IMR-90 (cell line): ENCODE measurements at regions not wholly inside any gene's neighbourhood (a gene's known extent, or its start where the extent isn't known, plus 50 kb on each side); places are given as distances from the start of the nearest gene placed in this dataset.

ENCODE experiments used
- ATAC-seq: fragments of 200-7000 bp; cut with Tn5 transposase; 2 replicates; pipeline ENCODE4 v1.9.1; 2020; ENCODE audit warnings: low read depth, mild to moderate bottlenecking, moderate library complexity
- BruUV-seq: library from RNA; stranded (reverse); fragments of 400-500 nt; replicated peaks from 2 replicates; lab custom pipeline; 2021; lab: Mats Ljungman, UMichigan
- CTCF ChIA-PET: fragments of 300-600 bp; formaldehyde crosslinking; extraction: SDS; loops from one replicate; lab custom pipeline; 2021; ENCODE audit warnings: antibody characterized with exemption; lab: Yijun Ruan, JAX
- POLR2A ChIA-PET: fragments of 300-600 bp; sonication (Branson Sonifier 250); formaldehyde crosslinking; loops from one replicate; lab custom pipeline; 2022; ENCODE audit warnings: antibody characterized with exemption; ENCODE audit not compliant: unreplicated experiment; lab: Charles Lee
- DNase-seq: peaks from one replicate; pipeline ENCODE4 v3.0.0; 2013
- H2AFZ ChIP-seq: replicated peaks from 2 replicates; pipeline ENCODE3; 2013; ENCODE audit warnings: low read length, mild to moderate bottlenecking; ENCODE audit not compliant: poor library complexity
- H2AK5ac ChIP-seq: 2 replicates; pipeline ENCODE4 v1.6.1; 2013; ENCODE audit warnings: low read depth, low read length, inconsistent platforms
- H2AK9ac ChIP-seq: replicated peaks from 2 replicates; pipeline ENCODE3; 2013; ENCODE audit warnings: mild to moderate bottlenecking, low read depth, low read length, moderate library complexity; ENCODE audit not compliant: poor library complexity
- H2BK120ac ChIP-seq: 2 replicates; pipeline ENCODE4 v1.6.1; 2013; ENCODE audit warnings: low read depth, low read length, inconsistent platforms
- H2BK15ac ChIP-seq: 3 replicates; pipeline ENCODE4 v1.6.1; 2013; ENCODE audit warnings: low read depth, low read length, inconsistent platforms
- H2BK20ac ChIP-seq: 2 replicates; pipeline ENCODE4 v1.6.1; 2013; ENCODE audit warnings: low read depth, mild to moderate bottlenecking, inconsistent platforms, low read length, moderate library complexity
- H2BK5ac ChIP-seq: 2 replicates; pipeline ENCODE4 v1.6.1; 2013; ENCODE audit warnings: mild to moderate bottlenecking, low read depth, low read length, inconsistent platforms; ENCODE audit not compliant: poor library complexity, severe bottlenecking
- H3K14ac ChIP-seq: replicated peaks from 2 replicates; pipeline ENCODE4 v1.6.1; 2013; ENCODE audit warnings: low read depth, low read length, inconsistent platforms
- H3K18ac ChIP-seq: 2 replicates; pipeline ENCODE4 v1.6.1; 2013; ENCODE audit warnings: low read depth, low read length, control low read depth
- H3K23ac ChIP-seq: 2 replicates; pipeline ENCODE4 v1.6.1; 2013; ENCODE audit warnings: low read depth, low read length, inconsistent platforms
- H3K27ac ChIP-seq: 2 replicates; pipeline ENCODE4 v1.5.1; 2013; ENCODE audit warnings: mild to moderate bottlenecking, control low read depth, low read length; ENCODE audit not compliant: insufficient read depth
- H3K27me3 ChIP-seq: 2 replicates; pipeline ENCODE4 v1.6.1; 2013; ENCODE audit warnings: low read length; ENCODE audit not compliant: control insufficient read depth, insufficient read depth
- H3K36me3 ChIP-seq: 2 replicates; pipeline ENCODE4 v1.6.1; 2013; ENCODE audit warnings: low read length, mixed read lengths; ENCODE audit not compliant: control insufficient read depth, insufficient read depth
- H3K4ac ChIP-seq: 2 replicates; pipeline ENCODE4 v1.6.1; 2013; ENCODE audit warnings: low read depth, low read length, inconsistent platforms
- H3K4me1 ChIP-seq: 2 replicates; pipeline ENCODE4 v1.6.1; 2013; ENCODE audit warnings: low read length, mixed read lengths; ENCODE audit not compliant: control insufficient read depth, insufficient read depth
- H3K4me2 ChIP-seq: 2 replicates; pipeline ENCODE4 v1.6.1; 2013; ENCODE audit warnings: low read depth, mild to moderate bottlenecking, control low read depth, low read length, moderate library complexity
- H3K4me3 ChIP-seq: 2 replicates; pipeline ENCODE4 v1.5.1; 2013; ENCODE audit warnings: low read depth, mild to moderate bottlenecking, control low read depth, low read length, moderate library complexity; ENCODE audit not compliant: insufficient read depth
- H3K56ac ChIP-seq: 2 replicates; pipeline ENCODE4 v1.6.1; 2013; ENCODE audit warnings: low read length, inconsistent platforms; ENCODE audit not compliant: insufficient read depth; ENCODE audit errors: extremely low read depth
- H3K79me1 ChIP-seq, 2 experiments: 2 replicates each; pipeline ENCODE4 v1.6.1; 2013; ENCODE audit warnings: low read length in 2 of 2, inconsistent platforms in 1 of 2, low read depth in 1 of 2
- H3K9ac ChIP-seq: 2 replicates; pipeline ENCODE4 v1.6.1; 2013; ENCODE audit warnings: low read depth, low read length, control low read depth
- H3K9me1 ChIP-seq: 2 replicates; pipeline ENCODE4 v1.6.1; 2013; ENCODE audit warnings: low read length, inconsistent platforms; ENCODE audit not compliant: insufficient read depth
- H3K9me3 ChIP-seq: 2 replicates; pipeline ENCODE4 v1.6.1; 2013; ENCODE audit warnings: low read length; ENCODE audit not compliant: control insufficient read depth, insufficient read depth
- H4K20me1 ChIP-seq: 2 replicates; pipeline ENCODE4 v1.6.1; 2013; ENCODE audit warnings: low read length, inconsistent platforms; ENCODE audit not compliant: insufficient read depth
- H4K5ac ChIP-seq: 2 replicates; pipeline ENCODE4 v1.6.1; 2013; ENCODE audit warnings: mild to moderate bottlenecking, low read depth, low read length, control low read depth
- H4K8ac ChIP-seq, 2 experiments: 2 replicates each; pipeline ENCODE4 v1.6.1; 2013; ENCODE audit warnings: low read depth in 2 of 2, low read length in 2 of 2, control low read depth in 1 of 2, inconsistent platforms in 1 of 2
- H4K91ac ChIP-seq: 2 replicates; pipeline ENCODE4 v1.6.1; 2013; ENCODE audit warnings: low read depth, low read length, inconsistent platforms; ENCODE audit not compliant: insufficient read depth
- BHLHE40 ChIP-seq: fragments of 150-350 bp; IDR thresholded peaks from 2 replicates; pipeline ENCODE4 v1.6.1; 2016; ENCODE audit warnings: mild to moderate bottlenecking, low read depth, low read length
- CEBPB ChIP-seq: IDR thresholded peaks from 2 replicates; pipeline ENCODE4 v1.6.1; 2012; ENCODE audit warnings: low read depth, low read length, improper control_type of control experiment
- CHD1 ChIP-seq: IDR thresholded peaks from 2 replicates; pipeline ENCODE4 v1.6.1; 2012; ENCODE audit warnings: low read depth, low read length, improper control_type of control experiment
- CTCF ChIP-seq: conservative IDR thresholded peaks from 2 replicates; pipeline ENCODE4 v1.5.1; 2012; ENCODE audit warnings: mild to moderate bottlenecking, low read depth, low read length, improper control_type of control experiment
- ELK1 ChIP-seq: fragments of 150-350 bp; IDR thresholded peaks from 2 replicates; pipeline ENCODE4 v1.6.1; 2016; ENCODE audit warnings: low read depth, mild to moderate bottlenecking, low read length, moderate library complexity, borderline replicate concordance
- FOS ChIP-seq: fragments of 150-350 bp; IDR thresholded peaks from 2 replicates; pipeline ENCODE4 v1.6.1; 2016; ENCODE audit warnings: low read depth, low read length
- MAFK ChIP-seq: IDR thresholded peaks from 2 replicates; pipeline ENCODE4 v1.6.1; 2012; ENCODE audit warnings: low read depth, low read length, improper control_type of control experiment
- MAZ ChIP-seq: IDR thresholded peaks from 2 replicates; pipeline ENCODE4 v1.6.1; 2012; ENCODE audit warnings: low read depth, mild to moderate bottlenecking, low read length, improper control_type of control experiment, moderate library complexity, borderline replicate concordance
- MXI1 ChIP-seq: IDR thresholded peaks from 2 replicates; pipeline ENCODE4 v1.6.1; 2012; ENCODE audit warnings: low read depth, mild to moderate bottlenecking, low read length, moderate library complexity, borderline replicate concordance
- NFE2L2 ChIP-seq: fragments of 150-350 bp; IDR thresholded peaks from 2 replicates; pipeline ENCODE4 v1.6.1; 2016; ENCODE audit warnings: low read depth, mild to moderate bottlenecking, low read length
- POLR2A ChIP-seq: IDR thresholded peaks from 2 replicates; pipeline ENCODE4 v1.6.1; 2012; ENCODE audit warnings: mild to moderate bottlenecking, low read depth, low read length
- RAD21 ChIP-seq: IDR thresholded peaks from 2 replicates; pipeline ENCODE4 v1.6.1; 2012; ENCODE audit warnings: low read length, improper control_type of control experiment
- RCOR1 ChIP-seq: IDR thresholded peaks from 2 replicates; pipeline ENCODE4 v1.6.1; 2012; ENCODE audit warnings: mild to moderate bottlenecking, low read length, improper control_type of control experiment; ENCODE audit not compliant: insufficient replicate concordance
- RFX5 ChIP-seq: IDR thresholded peaks from 2 replicates; pipeline ENCODE4 v1.8.0; 2012; ENCODE audit warnings: low read depth, mild to moderate bottlenecking, low read length, moderate library complexity
- SMC3 ChIP-seq: fragments of 150-350 bp; IDR thresholded peaks from 2 replicates; pipeline ENCODE4 v1.6.1; 2016; ENCODE audit warnings: low read depth, mild to moderate bottlenecking, antibody characterized with exemption, low read length, moderate library complexity
- USF2 ChIP-seq: fragments of 150-350 bp; IDR thresholded peaks from 2 replicates; pipeline ENCODE4 v1.6.1; 2017; ENCODE audit warnings: mild to moderate bottlenecking, antibody characterized with exemption, low read length, low read depth
- WGBS, 2 experiments: methylation state at CpG; one replicate each; pipeline versions ENCODE4 v1.1.5 to v1.1.7; 2013; ENCODE audit warnings: missing lambda C conversion rate in 2 of 2; ENCODE audit not compliant: insufficient read length in 1 of 2; ENCODE audit errors: extremely low coverage in 2 of 2; 5-methylcytosine and 5-hydroxymethylcytosine counted together
- dilution Hi-C: fragments of 300-500 bp; cut with HindIII; formaldehyde crosslinking; loops from one replicate; pipeline ENCODE4 v1.14.3; 2018; ENCODE audit warnings: low sequenced_read_pairs; ENCODE audit not compliant: unreplicated experiment
- in situ Hi-C: fragments of 300-500 bp; cut with MboI; formaldehyde crosslinking; loops from 3 replicates; pipeline ENCODE4 v1.14.3; 2019; ENCODE audit warnings: low sequenced_read_pairs, inconsistent platforms, mixed read lengths
- intact Hi-C: fragments of 100-400 bp; cut with micrococcal nuclease; formaldehyde crosslinking; loops from 2 replicates; pipeline ENCODE4 v1.10.0; 2022

GRCh38 chr4:100244347-100244746, 54.1 kb upstream of the DDIT4L start:
- no peak overlapping the region for H3K23ac ChIP-seq
- no peaks in the 10 kb centered on the region for H3K4me1 ChIP-seq
- no peak overlapping the region for H3K18ac ChIP-seq
- no peak overlapping the region for H2BK120ac ChIP-seq
- no peak overlapping the region for H2BK15ac ChIP-seq
- H3K56ac ChIP-seq = no peak overlapping the region
- no TSS peak for BruUV-seq
- H3K79me1 ChIP-seq = no peaks in the 10 kb centered on the region
- no peaks in the 10 kb centered on the region for H3K27me3 ChIP-seq
- H3K4me3 ChIP-seq = no peak overlapping the region
- no peak overlapping the region for H3K9ac ChIP-seq
- H3K4me2 ChIP-seq = no peak overlapping the region
- H3K9me1 ChIP-seq = no peaks in the 10 kb centered on the region
- ATAC-seq = no peak
- H2BK20ac ChIP-seq = no peak overlapping the region
- no peaks in the 10 kb centered on the region for H3K36me3 ChIP-seq
- H3K14ac ChIP-seq = no peak overlapping the region
- H4K91ac ChIP-seq = no peak overlapping the region
- no CpG with 5 or more reads among the region's 3 CpGs for WGBS, 2 experiments
- no peak overlapping the region for H2AK5ac ChIP-seq
- H4K20me1 ChIP-seq = no peaks in the 10 kb centered on the region
- intact Hi-C loops = no loop called here
- ChIA-PET POLR2A (no interaction called here), CTCF (interaction anchor here (0.6 kb wide), 1 partner anchor 12 kb away, joined by 4 read pairs; no protein-coding TSS in a partner anchor)
- DNase-seq = no peak
- H2AFZ ChIP-seq = no peak overlapping the region
- no peak overlapping the region for H4K5ac ChIP-seq
- in situ Hi-C loops = loop anchor here (25.0 kb wide), 1 partner anchor 107 kb away; no protein-coding TSS in a partner anchor
- H3K9me3 ChIP-seq = no peaks in the 10 kb centered on the region
- H3K27ac ChIP-seq = no peak overlapping the region
- dilution Hi-C loops = no loop called here
- TF ChIP-seq USF2 = no peak
- no peak for TF ChIP-seq SMC3
- TF ChIP-seq MXI1 = no peak
- TF ChIP-seq MAFK = no peak
- no peak for TF ChIP-seq ELK1
- TF ChIP-seq BHLHE40 = no peak
- no peak for TF ChIP-seq POLR2A
- TF ChIP-seq RAD21 = no peak
- TF ChIP-seq CHD1 = no peak
- no peak for TF ChIP-seq FOS
- no peak for TF ChIP-seq NFE2L2
- TF ChIP-seq MAZ = no peak
- no peak for TF ChIP-seq CTCF
- TF ChIP-seq CEBPB = no peak
- TF ChIP-seq RFX5 = no peak
- TF ChIP-seq RCOR1 = no peak
- H3K4ac ChIP-seq = no peak overlapping the region
- no peak overlapping the region for H2BK5ac ChIP-seq
- no peak overlapping the region for H2AK9ac ChIP-seq
- H4K8ac ChIP-seq = no peak overlapping the region
